ENCODE measurements at regions not wholly inside any gene's neighbourhood (a gene's known extent, or its start where the extent isn't known, plus 50 kb on each side); places are given as distances from the start of the nearest gene placed in this dataset.
"Not testable (repeated sequence)": the region's sequence is repeated elsewhere in the genome, so short reads cannot be mapped to it uniquely, and the experiment has no call there.

- Mint-ChIP-seq H3K4me3 (ENCODE audit: unreplicated experiment) (no peak overlapping the region), H3K27ac (ENCODE audit: unreplicated experiment) (no peak overlapping the region), H3K27me3 (ENCODE audit: low read depth, unreplicated experiment) (no peaks in the 10 kb centered on the region), H3K9me3 (ENCODE audit: unreplicated experiment) (peaks cover 8% of the 10 kb centered on the region), H3K4me1 (ENCODE audit: low read depth, unreplicated experiment) (no peaks in the 10 kb centered on the region), H3K36me3 (ENCODE audit: low read depth, unreplicated experiment) (no peaks in the 10 kb centered on the region)
- H3K27me3 ChIP-seq (ENCODE audit: insufficient read depth, low read length) = no peaks in the 10 kb centered on the region
- FAIRE-seq (no peak), DNase-seq (ENCODE audit: low read depth) (no peak)
- H2AFZ ChIP-seq (ENCODE audit: low read depth, low read length) = no peak overlapping the region
- H3K79me2 ChIP-seq (ENCODE audit: insufficient read depth, low read length) = no peaks in the 10 kb centered on the region
- H3K4me3 ChIP-seq (ENCODE audit: insufficient read depth, low read depth, low read length) = no peak overlapping the region
- H3K4me1 ChIP-seq (ENCODE audit: insufficient read depth, low read length) = no peaks in the 10 kb centered on the region
- H3K9me3 ChIP-seq (ENCODE audit: insufficient read depth, low read depth, low read length) = no peaks in the 10 kb centered on the region
- H3K4me2 ChIP-seq (ENCODE audit: low read length) = no peak overlapping the region
- TF ChIP-seq CTCF (IDR thresholded peaks at IDR 0.05; ENCODE audit: insufficient read depth, low read depth, low read length) (no peak), EZH2 (IDR thresholded peaks at IDR 0.05; ENCODE audit: insufficient read depth, low read length) (no peak)
- H3K9ac ChIP-seq (ENCODE audit: low read length) = no peak overlapping the region
- H3K36me3 ChIP-seq (ENCODE audit: insufficient read depth, low read length) = no peaks in the 10 kb centered on the region
- no peaks in the 10 kb centered on the region for H4K20me1 ChIP-seq (ENCODE audit: insufficient read depth, low read length)
- no peak overlapping the region for H3K27ac ChIP-seq (ENCODE audit: low read depth, low read length)
These were observed 1128.4 kb upstream of the POT1 start for GRCh38 chr7:126057979-126058378.

GRCh38 chr7:126056613-126057012, 1127.0 kb upstream of the POT1 start:
- H3K9me3 Mint-ChIP-seq (ENCODE audit: unreplicated experiment); FAIRE-seq: not testable (repeated sequence)

DNA sequence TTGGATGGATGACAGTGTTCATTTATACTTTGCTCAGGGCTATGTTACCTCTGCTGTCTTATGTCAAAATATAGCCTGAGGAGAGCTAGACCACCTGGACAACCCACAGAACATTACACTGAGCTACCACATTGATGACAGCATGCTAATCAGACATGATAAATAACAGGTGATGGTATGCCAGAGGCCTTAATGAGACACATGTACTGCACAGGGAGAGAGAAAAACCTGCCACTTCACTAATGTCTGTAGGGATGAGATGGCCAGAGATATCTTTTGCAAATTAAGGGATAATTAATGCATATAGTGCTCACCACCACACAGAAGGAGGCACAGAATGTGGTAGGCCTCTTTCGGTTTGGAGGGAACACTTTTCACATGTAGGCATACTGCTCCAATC, 1122.6 kb upstream of the POT1 start:
- no peak overlapping the region for H3K9ac ChIP-seq (ENCODE audit: low read length)
- Mint-ChIP-seq H3K27ac (ENCODE audit: unreplicated experiment) (no peak overlapping the region), H3K27me3 (ENCODE audit: low read depth, unreplicated experiment) (no peaks in the 10 kb centered on the region), H3K36me3 (ENCODE audit: low read depth, unreplicated experiment) (no peaks in the 10 kb centered on the region), H3K4me3 (ENCODE audit: unreplicated experiment) (no peak overlapping the region), H3K9me3 (ENCODE audit: unreplicated experiment) (no peaks in the 10 kb centered on the region), H3K4me1 (ENCODE audit: low read depth, unreplicated experiment) (no peaks in the 10 kb centered on the region)
- no peak for TF ChIP-seq EZH2 (IDR thresholded peaks at IDR 0.05; ENCODE audit: insufficient read depth, low read length)
- no peak for TF ChIP-seq CTCF (IDR thresholded peaks at IDR 0.05; ENCODE audit: insufficient read depth, low read depth, low read length)
- no peaks in the 10 kb centered on the region for H3K27me3 ChIP-seq (ENCODE audit: insufficient read depth, low read length)
- DNase-seq (ENCODE audit: low read depth) = no peak
- H3K27ac ChIP-seq (ENCODE audit: low read depth, low read length) = no peak overlapping the region
- H3K4me1 ChIP-seq (ENCODE audit: insufficient read depth, low read length) = no peaks in the 10 kb centered on the region
- H4K20me1 ChIP-seq (ENCODE audit: insufficient read depth, low read length) = no peaks in the 10 kb centered on the region
- no peak for FAIRE-seq
- H3K79me2 ChIP-seq (ENCODE audit: insufficient read depth, low read length) = no peaks in the 10 kb centered on the region
- no peaks in the 10 kb centered on the region for H3K9me3 ChIP-seq (ENCODE audit: insufficient read depth, low read depth, low read length)
- no peak overlapping the region for H3K4me3 ChIP-seq (ENCODE audit: insufficient read depth, low read depth, low read length)
- no peaks in the 10 kb centered on the region for H3K36me3 ChIP-seq (ENCODE audit: insufficient read depth, low read length)
- H2AFZ ChIP-seq (ENCODE audit: low read depth, low read length) = no peak overlapping the region
- no peak overlapping the region for H3K4me2 ChIP-seq (ENCODE audit: low read length)

More at GRCh38 chr7:126056613-126057012, 1127.0 kb upstream of the POT1 start:
- not testable (repeated sequence) for H3K27me3 ChIP-seq (ENCODE audit: insufficient read depth, low read length); H3K79me2 ChIP-seq (ENCODE audit: insufficient read depth, low read length); H3K4me1 Mint-ChIP-seq (ENCODE audit: low read depth, unreplicated experiment); H3K36me3 ChIP-seq (ENCODE audit: insufficient read depth, low read length); H3K4me2 ChIP-seq (ENCODE audit: low read length); H3K27ac ChIP-seq (ENCODE audit: low read depth, low read length); H3K9ac ChIP-seq (ENCODE audit: low read length); DNase-seq (ENCODE audit: low read depth); H3K27me3 Mint-ChIP-seq (ENCODE audit: low read depth, unreplicated experiment); H3K27ac Mint-ChIP-seq (ENCODE audit: unreplicated experiment); H3K4me1 ChIP-seq (ENCODE audit: insufficient read depth, low read length); H4K20me1 ChIP-seq (ENCODE audit: insufficient read depth, low read length); H3K4me3 ChIP-seq (ENCODE audit: insufficient read depth, low read depth, low read length); H3K4me3 Mint-ChIP-seq (ENCODE audit: unreplicated experiment); H2AFZ ChIP-seq (ENCODE audit: low read depth, low read length); H3K36me3 Mint-ChIP-seq (ENCODE audit: low read depth, unreplicated experiment); H3K9me3 ChIP-seq (ENCODE audit: insufficient read depth, low read depth, low read length)

All from astrocyte (in vitro differentiated cells and primary cell).